IMR-90 (cell line): ENCODE measurements at regions not wholly inside any gene's neighbourhood (a gene's known extent, or its start where the extent isn't known, plus 50 kb on each side); places are given as distances from the start of the nearest gene placed in this dataset.

Source experiments
- ATAC-seq: fragments of 200-7000 bp; cut with Tn5 transposase; 2 replicates; pipeline ENCODE4 v1.9.1; 2020; ENCODE audit warnings: low read depth, mild to moderate bottlenecking, moderate library complexity
- BruUV-seq: library from RNA; stranded (reverse); fragments of 400-500 nt; replicated peaks from 2 replicates; lab custom pipeline; 2021; lab: Mats Ljungman, UMichigan
- CTCF ChIA-PET: fragments of 300-600 bp; formaldehyde crosslinking; extraction: SDS; loops from one replicate; lab custom pipeline; 2021; ENCODE audit warnings: antibody characterized with exemption; lab: Yijun Ruan, JAX
- POLR2A ChIA-PET: fragments of 300-600 bp; sonication (Branson Sonifier 250); formaldehyde crosslinking; loops from one replicate; lab custom pipeline; 2022; ENCODE audit warnings: antibody characterized with exemption; ENCODE audit not compliant: unreplicated experiment; lab: Charles Lee
- DNase-seq: peaks from one replicate; pipeline ENCODE4 v3.0.0; 2013
- H2AFZ ChIP-seq: replicated peaks from 2 replicates; pipeline ENCODE3; 2013; ENCODE audit warnings: low read length, mild to moderate bottlenecking; ENCODE audit not compliant: poor library complexity
- H2AK5ac ChIP-seq: 2 replicates; pipeline ENCODE4 v1.6.1; 2013; ENCODE audit warnings: low read depth, low read length, inconsistent platforms
- H2AK9ac ChIP-seq: replicated peaks from 2 replicates; pipeline ENCODE3; 2013; ENCODE audit warnings: mild to moderate bottlenecking, low read depth, low read length, moderate library complexity; ENCODE audit not compliant: poor library complexity
- H2BK120ac ChIP-seq: 2 replicates; pipeline ENCODE4 v1.6.1; 2013; ENCODE audit warnings: low read depth, low read length, inconsistent platforms
- H2BK15ac ChIP-seq: 3 replicates; pipeline ENCODE4 v1.6.1; 2013; ENCODE audit warnings: low read depth, low read length, inconsistent platforms
- H2BK20ac ChIP-seq: 2 replicates; pipeline ENCODE4 v1.6.1; 2013; ENCODE audit warnings: low read depth, mild to moderate bottlenecking, inconsistent platforms, low read length, moderate library complexity
- H2BK5ac ChIP-seq: 2 replicates; pipeline ENCODE4 v1.6.1; 2013; ENCODE audit warnings: mild to moderate bottlenecking, low read depth, low read length, inconsistent platforms; ENCODE audit not compliant: poor library complexity, severe bottlenecking
- H3K14ac ChIP-seq: replicated peaks from 2 replicates; pipeline ENCODE4 v1.6.1; 2013; ENCODE audit warnings: low read depth, low read length, inconsistent platforms
- H3K18ac ChIP-seq: 2 replicates; pipeline ENCODE4 v1.6.1; 2013; ENCODE audit warnings: low read depth, low read length, control low read depth
- H3K23ac ChIP-seq: 2 replicates; pipeline ENCODE4 v1.6.1; 2013; ENCODE audit warnings: low read depth, low read length, inconsistent platforms
- H3K27ac ChIP-seq: 2 replicates; pipeline ENCODE4 v1.5.1; 2013; ENCODE audit warnings: mild to moderate bottlenecking, control low read depth, low read length; ENCODE audit not compliant: insufficient read depth
- H3K27me3 ChIP-seq: 2 replicates; pipeline ENCODE4 v1.6.1; 2013; ENCODE audit warnings: low read length; ENCODE audit not compliant: control insufficient read depth, insufficient read depth
- H3K36me3 ChIP-seq: 2 replicates; pipeline ENCODE4 v1.6.1; 2013; ENCODE audit warnings: low read length, mixed read lengths; ENCODE audit not compliant: control insufficient read depth, insufficient read depth
- H3K4ac ChIP-seq: 2 replicates; pipeline ENCODE4 v1.6.1; 2013; ENCODE audit warnings: low read depth, low read length, inconsistent platforms
- H3K4me1 ChIP-seq: 2 replicates; pipeline ENCODE4 v1.6.1; 2013; ENCODE audit warnings: low read length, mixed read lengths; ENCODE audit not compliant: control insufficient read depth, insufficient read depth
- H3K4me2 ChIP-seq: 2 replicates; pipeline ENCODE4 v1.6.1; 2013; ENCODE audit warnings: low read depth, mild to moderate bottlenecking, control low read depth, low read length, moderate library complexity
- H3K4me3 ChIP-seq: 2 replicates; pipeline ENCODE4 v1.5.1; 2013; ENCODE audit warnings: low read depth, mild to moderate bottlenecking, control low read depth, low read length, moderate library complexity; ENCODE audit not compliant: insufficient read depth
- H3K56ac ChIP-seq: 2 replicates; pipeline ENCODE4 v1.6.1; 2013; ENCODE audit warnings: low read length, inconsistent platforms; ENCODE audit not compliant: insufficient read depth; ENCODE audit errors: extremely low read depth
- H3K79me1 ChIP-seq, 2 experiments: 2 replicates each; pipeline ENCODE4 v1.6.1; 2013; ENCODE audit warnings: low read length in 2 of 2, inconsistent platforms in 1 of 2, low read depth in 1 of 2
- H3K9ac ChIP-seq: 2 replicates; pipeline ENCODE4 v1.6.1; 2013; ENCODE audit warnings: low read depth, low read length, control low read depth
- H3K9me1 ChIP-seq: 2 replicates; pipeline ENCODE4 v1.6.1; 2013; ENCODE audit warnings: low read length, inconsistent platforms; ENCODE audit not compliant: insufficient read depth
- H3K9me3 ChIP-seq: 2 replicates; pipeline ENCODE4 v1.6.1; 2013; ENCODE audit warnings: low read length; ENCODE audit not compliant: control insufficient read depth, insufficient read depth
- H4K20me1 ChIP-seq: 2 replicates; pipeline ENCODE4 v1.6.1; 2013; ENCODE audit warnings: low read length, inconsistent platforms; ENCODE audit not compliant: insufficient read depth
- H4K5ac ChIP-seq: 2 replicates; pipeline ENCODE4 v1.6.1; 2013; ENCODE audit warnings: mild to moderate bottlenecking, low read depth, low read length, control low read depth
- H4K8ac ChIP-seq, 2 experiments: 2 replicates each; pipeline ENCODE4 v1.6.1; 2013; ENCODE audit warnings: low read depth in 2 of 2, low read length in 2 of 2, control low read depth in 1 of 2, inconsistent platforms in 1 of 2
- H4K91ac ChIP-seq: 2 replicates; pipeline ENCODE4 v1.6.1; 2013; ENCODE audit warnings: low read depth, low read length, inconsistent platforms; ENCODE audit not compliant: insufficient read depth
- BHLHE40 ChIP-seq: fragments of 150-350 bp; IDR thresholded peaks from 2 replicates; pipeline ENCODE4 v1.6.1; 2016; ENCODE audit warnings: mild to moderate bottlenecking, low read depth, low read length
- CEBPB ChIP-seq: IDR thresholded peaks from 2 replicates; pipeline ENCODE4 v1.6.1; 2012; ENCODE audit warnings: low read depth, low read length, improper control_type of control experiment
- CHD1 ChIP-seq: IDR thresholded peaks from 2 replicates; pipeline ENCODE4 v1.6.1; 2012; ENCODE audit warnings: low read depth, low read length, improper control_type of control experiment
- CTCF ChIP-seq: conservative IDR thresholded peaks from 2 replicates; pipeline ENCODE4 v1.5.1; 2012; ENCODE audit warnings: mild to moderate bottlenecking, low read depth, low read length, improper control_type of control experiment
- ELK1 ChIP-seq: fragments of 150-350 bp; IDR thresholded peaks from 2 replicates; pipeline ENCODE4 v1.6.1; 2016; ENCODE audit warnings: low read depth, mild to moderate bottlenecking, low read length, moderate library complexity, borderline replicate concordance
- FOS ChIP-seq: fragments of 150-350 bp; IDR thresholded peaks from 2 replicates; pipeline ENCODE4 v1.6.1; 2016; ENCODE audit warnings: low read depth, low read length
- MAFK ChIP-seq: IDR thresholded peaks from 2 replicates; pipeline ENCODE4 v1.6.1; 2012; ENCODE audit warnings: low read depth, low read length, improper control_type of control experiment
- MAZ ChIP-seq: IDR thresholded peaks from 2 replicates; pipeline ENCODE4 v1.6.1; 2012; ENCODE audit warnings: low read depth, mild to moderate bottlenecking, low read length, improper control_type of control experiment, moderate library complexity, borderline replicate concordance
- MXI1 ChIP-seq: IDR thresholded peaks from 2 replicates; pipeline ENCODE4 v1.6.1; 2012; ENCODE audit warnings: low read depth, mild to moderate bottlenecking, low read length, moderate library complexity, borderline replicate concordance
- NFE2L2 ChIP-seq: fragments of 150-350 bp; IDR thresholded peaks from 2 replicates; pipeline ENCODE4 v1.6.1; 2016; ENCODE audit warnings: low read depth, mild to moderate bottlenecking, low read length
- POLR2A ChIP-seq: IDR thresholded peaks from 2 replicates; pipeline ENCODE4 v1.6.1; 2012; ENCODE audit warnings: mild to moderate bottlenecking, low read depth, low read length
- RAD21 ChIP-seq: IDR thresholded peaks from 2 replicates; pipeline ENCODE4 v1.6.1; 2012; ENCODE audit warnings: low read length, improper control_type of control experiment
- RCOR1 ChIP-seq: IDR thresholded peaks from 2 replicates; pipeline ENCODE4 v1.6.1; 2012; ENCODE audit warnings: mild to moderate bottlenecking, low read length, improper control_type of control experiment; ENCODE audit not compliant: insufficient replicate concordance
- RFX5 ChIP-seq: IDR thresholded peaks from 2 replicates; pipeline ENCODE4 v1.8.0; 2012; ENCODE audit warnings: low read depth, mild to moderate bottlenecking, low read length, moderate library complexity
- SMC3 ChIP-seq: fragments of 150-350 bp; IDR thresholded peaks from 2 replicates; pipeline ENCODE4 v1.6.1; 2016; ENCODE audit warnings: low read depth, mild to moderate bottlenecking, antibody characterized with exemption, low read length, moderate library complexity
- USF2 ChIP-seq: fragments of 150-350 bp; IDR thresholded peaks from 2 replicates; pipeline ENCODE4 v1.6.1; 2017; ENCODE audit warnings: mild to moderate bottlenecking, antibody characterized with exemption, low read length, low read depth
- whole genome bisulfite sequencing, 2 experiments: methylation state at CpG; one replicate each; pipeline versions ENCODE4 v1.1.5 to v1.1.7; 2013; ENCODE audit warnings: missing lambda C conversion rate in 2 of 2; ENCODE audit not compliant: insufficient read length in 1 of 2; ENCODE audit errors: extremely low coverage in 2 of 2; 5-methylcytosine and 5-hydroxymethylcytosine counted together
- dilution Hi-C: fragments of 300-500 bp; cut with HindIII; formaldehyde crosslinking; loops from one replicate; pipeline ENCODE4 v1.14.3; 2018; ENCODE audit warnings: low sequenced_read_pairs; ENCODE audit not compliant: unreplicated experiment
- in situ Hi-C: fragments of 300-500 bp; cut with MboI; formaldehyde crosslinking; loops from 3 replicates; pipeline ENCODE4 v1.14.3; 2019; ENCODE audit warnings: low sequenced_read_pairs, inconsistent platforms, mixed read lengths
- intact Hi-C: fragments of 100-400 bp; cut with micrococcal nuclease; formaldehyde crosslinking; loops from 2 replicates; pipeline ENCODE4 v1.10.0; 2022

GRCh38 chr13:56558698-56559320 is 581.9 kb upstream of the PRR20A start:
- Histone ChIP-seq H3K9me3 (peaks cover 2% of the 10 kb centered on the region), H3K27ac (no peak overlapping the region), H2AFZ (no peak overlapping the region), H3K4me3 (no peak overlapping the region), H3K4me2 (no peak overlapping the region), H3K27me3 (no peaks in the 10 kb centered on the region), H4K8ac (no peak overlapping the region), H4K5ac (no peak overlapping the region), H4K20me1 (no peaks in the 10 kb centered on the region), H3K23ac (no peak overlapping the region), H2AK5ac (no peak overlapping the region), H3K56ac (no peak overlapping the region), H2BK20ac (no peak overlapping the region), H3K9ac (no peak overlapping the region), H2BK120ac (no peak overlapping the region), H2BK5ac (no peak overlapping the region), H3K9me1 (no peaks in the 10 kb centered on the region), H3K4ac (no peak overlapping the region), H2BK15ac (no peak overlapping the region), H3K79me1 (no peaks in the 10 kb centered on the region), H3K14ac (no peak overlapping the region), H4K91ac (no peak overlapping the region), H2AK9ac (no peak overlapping the region), H3K4me1 (no peaks in the 10 kb centered on the region), H3K18ac (no peak overlapping the region), H3K36me3 (no peaks in the 10 kb centered on the region)
- CTCF ChIA-PET, result no interaction called here
- WGBS, 2 experiments, result no CpG with 5 or more reads among the region's 4 CpGs
- ATAC-seq (no peak), DNase-seq (no peak)
- POLR2A ChIA-PET, result no interaction called here
- in situ Hi-C loops (no loop called here), dilution Hi-C loops (no loop called here), intact Hi-C loops (no loop called here)
- no TSS peak for BruUV-seq
- TF ChIP-seq NFE2L2 (no peak), ELK1 (no peak), CHD1 (no peak), RFX5 (no peak), USF2 (no peak), RAD21 (no peak), CTCF (no peak), MAFK (no peak), BHLHE40 (no peak), RCOR1 (no peak), MAZ (no peak), SMC3 (no peak), POLR2A (no peak), MXI1 (no peak), FOS (no peak), CEBPB (no peak)
